CD4-positive, alpha-beta T cell (primary cell): ENCODE measurements at regions not wholly inside any gene's neighbourhood (a gene's known extent, or its start where the extent isn't known, plus 50 kb on each side); places are given as distances from the start of the nearest gene placed in this dataset.

Experiments
- ATAC-seq: fragments of 200-7000 bp; cut with Tn5 transposase; one replicate; pipeline ENCODE4 v1.10.0; 2022; ENCODE audit warnings: mild to moderate bottlenecking; ENCODE audit not compliant: poor library complexity
- CTCF ChIA-PET: fragments of 350-600 bp; sonication (Branson Sonifier 250); formaldehyde crosslinking; loops from one replicate; lab custom pipeline; 2021; ENCODE audit warnings: antibody characterized with exemption, inconsistent platforms; lab: Charles Lee
- POLR2A ChIA-PET: fragments of 350-600 bp; sonication (Branson Sonifier 250); formaldehyde crosslinking; loops from one replicate; lab custom pipeline; 2021; ENCODE audit warnings: antibody characterized with exemption, inconsistent platforms; lab: Charles Lee
- DNase-seq, 14 experiments: peaks; one replicate each; pipeline ENCODE4 v3.0.0-alpha.2; 2013 to 2020; ENCODE audit warnings: mixed read lengths in 2 of 14
- H3K27ac ChIP-seq, 2 donors: one replicate each; pipeline versions ENCODE4 v1.5.1 to v1.7.0; 2013; ENCODE audit warnings: low read length in 2 of 2, low read depth in 1 of 2, mild to moderate bottlenecking in 1 of 2
- H3K27me3 ChIP-seq, 2 experiments: 1 replicate in 1 of 2; 2 replicates in 1 of 2; pipeline versions ENCODE4 v1.6.1 to v1.7.0; 2013; ENCODE audit warnings: low read length in 2 of 2, control low read depth in 1 of 2, mild to moderate bottlenecking in 1 of 2, moderate library complexity in 1 of 2; ENCODE audit not compliant: insufficient read depth in 2 of 2, control insufficient read depth in 1 of 2
- H3K36me3 ChIP-seq: one replicate; pipeline ENCODE4 v1.6.1; 2013; ENCODE audit warnings: low read length, control low read depth; ENCODE audit not compliant: insufficient read depth
- H3K4me1 ChIP-seq: one replicate; pipeline ENCODE4 v1.6.1; 2013; ENCODE audit warnings: low read length, control low read depth; ENCODE audit not compliant: insufficient read depth
- H3K4me3 ChIP-seq: one replicate; pipeline ENCODE4 v1.5.1; 2013; ENCODE audit warnings: mild to moderate bottlenecking, low read length, moderate library complexity
- H3K9me3 ChIP-seq, 2 experiments: 1 replicate in 1 of 2; 2 replicates in 1 of 2; pipeline versions ENCODE4 v1.6.1 to v1.7.0; 2013; ENCODE audit warnings: low read length in 2 of 2, mild to moderate bottlenecking in 2 of 2, control low read depth in 1 of 2, moderate library complexity in 1 of 2; ENCODE audit not compliant: control insufficient read depth in 1 of 2, insufficient read depth in 1 of 2
- H3K27ac Mint-ChIP-seq: one replicate; pipeline ENCODE4 v1.8.0; 2020; ENCODE audit warnings: mixed read lengths
- H3K27me3 Mint-ChIP-seq: one replicate; pipeline ENCODE4 v1.8.0; 2021; ENCODE audit warnings: mixed read lengths
- H3K36me3 Mint-ChIP-seq: one replicate; pipeline ENCODE4 v1.8.0; 2021; ENCODE audit warnings: low read depth, mixed read lengths
- H3K4me1 Mint-ChIP-seq: one replicate; pipeline ENCODE4 v1.8.0; 2021; ENCODE audit warnings: low read depth, mixed read lengths
- H3K4me3 Mint-ChIP-seq: one replicate; pipeline ENCODE4 v1.8.0; 2020; ENCODE audit warnings: mild to moderate bottlenecking, mixed read lengths
- H3K9me3 Mint-ChIP-seq: one replicate; pipeline ENCODE4 v1.8.0; 2020; ENCODE audit warnings: mixed read lengths
- intact Hi-C, 2 experiments: fragments of 100-400 bp; cut with DNase I in 1 of 2; cut with micrococcal nuclease in 1 of 2; formaldehyde crosslinking; loops; one replicate each; pipeline versions ENCODE4 v1.15.1 to v1.9.0; 2023 to 2025; cut with DNase I, micrococcal nuclease
- TF ChIP-seq, protein P1 (sequence below): fragments of 200-600 bp; IDR thresholded peaks from one replicate; pipeline ENCODE4 v1.8.0; 2022; ENCODE audit warnings: antibody characterized with exemption, mild to moderate bottlenecking

GRCh38 chr17:33494151-33494550 is 201.1 kb upstream of the ASIC2 start:
- H3K27me3 Mint-ChIP-seq = no peaks in the 10 kb centered on the region
- H3K9me3 ChIP-seq = no peaks in the 10 kb centered on the region
- H3K27me3 ChIP-seq = no peaks in the 10 kb centered on the region
- H3K4me1 ChIP-seq = no peaks in the 10 kb centered on the region
- ChIA-PET POLR2A (no interaction called here), CTCF (no interaction called here)
- intact Hi-C loops = no loop called here
- ATAC-seq = no peak
- H3K4me3 Mint-ChIP-seq = no peak overlapping the region
- H3K4me3 ChIP-seq = no peak overlapping the region
- no peak overlapping the region for H3K27ac ChIP-seq
- no peak overlapping the region for H3K27ac Mint-ChIP-seq
- no peaks in the 10 kb centered on the region for H3K36me3 ChIP-seq
- no peaks in the 10 kb centered on the region for H3K36me3 Mint-ChIP-seq
- no peaks in the 10 kb centered on the region for H3K4me1 Mint-ChIP-seq
- H3K9me3 Mint-ChIP-seq = no peaks in the 10 kb centered on the region
- TF ChIP-seq, protein P1, sequence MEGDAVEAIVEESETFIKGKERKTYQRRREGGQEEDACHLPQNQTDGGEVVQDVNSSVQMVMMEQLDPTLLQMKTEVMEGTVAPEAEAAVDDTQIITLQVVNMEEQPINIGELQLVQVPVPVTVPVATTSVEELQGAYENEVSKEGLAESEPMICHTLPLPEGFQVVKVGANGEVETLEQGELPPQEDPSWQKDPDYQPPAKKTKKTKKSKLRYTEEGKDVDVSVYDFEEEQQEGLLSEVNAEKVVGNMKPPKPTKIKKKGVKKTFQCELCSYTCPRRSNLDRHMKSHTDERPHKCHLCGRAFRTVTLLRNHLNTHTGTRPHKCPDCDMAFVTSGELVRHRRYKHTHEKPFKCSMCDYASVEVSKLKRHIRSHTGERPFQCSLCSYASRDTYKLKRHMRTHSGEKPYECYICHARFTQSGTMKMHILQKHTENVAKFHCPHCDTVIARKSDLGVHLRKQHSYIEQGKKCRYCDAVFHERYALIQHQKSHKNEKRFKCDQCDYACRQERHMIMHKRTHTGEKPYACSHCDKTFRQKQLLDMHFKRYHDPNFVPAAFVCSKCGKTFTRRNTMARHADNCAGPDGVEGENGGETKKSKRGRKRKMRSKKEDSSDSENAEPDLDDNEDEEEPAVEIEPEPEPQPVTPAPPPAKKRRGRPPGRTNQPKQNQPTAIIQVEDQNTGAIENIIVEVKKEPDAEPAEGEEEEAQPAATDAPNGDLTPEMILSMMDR = no peak
- no peak for DNase-seq

DNA sequence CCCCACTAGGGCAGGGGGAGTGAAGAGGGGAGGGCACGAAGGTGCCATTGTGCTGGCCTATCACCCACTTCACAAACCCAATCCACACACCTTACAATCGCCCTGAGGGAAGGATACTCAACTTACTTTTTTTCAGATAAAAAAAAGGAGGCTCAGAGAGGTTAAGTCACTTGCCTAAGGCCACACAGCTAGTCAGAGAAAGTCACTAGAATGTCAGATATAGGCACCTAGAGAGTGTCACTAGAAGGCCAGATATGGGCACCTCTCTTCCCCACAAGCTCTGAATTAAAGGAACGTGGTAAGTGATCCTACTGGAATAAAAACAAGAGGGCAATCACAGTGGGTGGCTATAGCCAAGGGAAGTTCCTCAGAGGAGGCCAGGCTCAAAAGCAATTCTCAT is 204.5 kb upstream of the ASIC2 start:
- Mint-ChIP-seq H3K36me3 (no peaks in the 10 kb centered on the region), H3K9me3 (no peaks in the 10 kb centered on the region), H3K4me3 (no peak overlapping the region), H3K4me1 (no peaks in the 10 kb centered on the region), H3K27ac (no peak overlapping the region), H3K27me3 (peaks cover 7% of the 10 kb centered on the region)
- CTCF ChIA-PET = no interaction called here
- intact Hi-C loops = no loop called here
- POLR2A ChIA-PET = no interaction called here
- Histone ChIP-seq H3K27me3 (no peaks in the 10 kb centered on the region), H3K36me3 (no peaks in the 10 kb centered on the region), H3K9me3 (no peaks in the 10 kb centered on the region), H3K27ac (no peak overlapping the region), H3K4me3 (no peak overlapping the region), H3K4me1 (no peaks in the 10 kb centered on the region)
- ATAC-seq (no peak), DNase-seq (no peak)
- TF ChIP-seq, protein P1 = no peak

GRCh38 chr17:33498069-33498468 is 205.0 kb upstream of the ASIC2 start:
- intact Hi-C loops = no loop called here
- Mint-ChIP-seq H3K4me1 (no peaks in the 10 kb centered on the region), H3K4me3 (no peak overlapping the region), H3K27ac (no peak overlapping the region), H3K27me3 (peaks cover 12% of the 10 kb centered on the region), H3K36me3 (no peaks in the 10 kb centered on the region), H3K9me3 (no peaks in the 10 kb centered on the region)
- DNase-seq (no peak), ATAC-seq (no peak)
- Histone ChIP-seq H3K27ac (no peak overlapping the region), H3K27me3 (no peaks in the 10 kb centered on the region), H3K9me3 (no peaks in the 10 kb centered on the region), H3K36me3 (no peaks in the 10 kb centered on the region), H3K4me3 (no peak overlapping the region), H3K4me1 (no peaks in the 10 kb centered on the region)
- ChIA-PET CTCF (no interaction called here), POLR2A (no interaction called here)
- TF ChIP-seq, protein P1 = no peak
